Transverse colon (tissue), 4 donors: ENCODE measurements at regions not wholly inside any gene's neighbourhood (a gene's known extent, or its start where the extent isn't known, plus 50 kb on each side); places are given as distances from the start of the nearest gene placed in this dataset.

Experiments
- DNase-seq: peaks from one replicate; pipeline ENCODE4 v3.0.0-alpha.2; 2019
- H3K27ac ChIP-seq, 4 donors: fragments of 200-600 bp; sonication (generic); 2 replicates each; pipeline ENCODE4 v1.5.1; 2016 to 2018; ENCODE audit warnings: inconsistent platforms in 4 of 4
- H3K27me3 ChIP-seq: fragments of 200-600 bp; sonication (generic); 2 replicates; pipeline ENCODE4 v1.5.1; 2017; ENCODE audit warnings: inconsistent platforms
- H3K36me3 ChIP-seq, 4 donors: fragments of 200-600 bp; sonication (generic); 2 replicates each; pipeline ENCODE4 v1.5.1; 2017 to 2019; ENCODE audit warnings: inconsistent platforms in 4 of 4
- H3K4me1 ChIP-seq, 4 donors: fragments of 200-600 bp; sonication (generic); 2 replicates each; pipeline ENCODE4 v1.5.1; 2017 to 2020; ENCODE audit warnings: inconsistent platforms in 4 of 4
- H3K4me3 ChIP-seq, 4 donors: fragments of 200-600 bp; sonication (generic); 1 replicate in 1 of 4; 2 replicates in 3 of 4; pipeline versions ENCODE4 v1.5.1 to v1.6.1; 2017 to 2019; ENCODE audit warnings: inconsistent platforms in 4 of 4
- H3K9me3 ChIP-seq, 2 donors: fragments of 200-600 bp; sonication (generic); 2 replicates each; pipeline ENCODE4 v1.5.1; 2017 to 2019; ENCODE audit warnings: inconsistent platforms in 2 of 2
- CTCF ChIP-seq, 5 experiments: fragments of 200-600 bp in 3 of 5; fragments of 450-650 bp in 2 of 5; sonication (generic) in 3 of 5; IDR thresholded peaks; 1 replicate in 2 of 5; 2 replicates in 3 of 5; pipeline ENCODE4 v1.5.1; 2016 to 2017; ENCODE audit warnings: antibody characterized with exemption in 5 of 5, inconsistent platforms in 3 of 5, mild to moderate bottlenecking in 2 of 5, moderate library complexity in 1 of 5
- EP300 ChIP-seq: sonication (generic); formaldehyde crosslinking; IDR thresholded peaks from one replicate; pipeline ENCODE4 v1.6.1; 2017; ENCODE audit warnings: antibody characterized with exemption, low read depth
- POLR2A ChIP-seq: fragments of 450-650 bp; IDR thresholded peaks from one replicate; pipeline ENCODE4 v1.6.1; 2016; ENCODE audit warnings: antibody characterized with exemption, mild to moderate bottlenecking, moderate library complexity
- POLR2AphosphoS5 ChIP-seq, 3 donors: sonication (generic); formaldehyde crosslinking; IDR thresholded peaks; one replicate each; pipeline ENCODE4 v1.6.1; 2016; ENCODE audit warnings: antibody characterized with exemption in 3 of 3
- WGBS, 2 donors: methylation state at CpG; one replicate each; pipeline ENCODE4 v1.1.5; 2018; ENCODE audit warnings: low coverage in 1 of 2; 5-methylcytosine and 5-hydroxymethylcytosine counted together
- in situ Hi-C, 4 donors: fragments of 200-750 bp; cut with MboI; loops; one replicate each; pipeline versions ENCODE4 v1.15.0 to v1.15.1; 2017; ENCODE audit warnings: low sequenced_read_pairs in 3 of 4, low pct_ligation_motif_present in 1 of 4, low pct_unique_long_range_greater_than_20kb in 1 of 4
- intact Hi-C: fragments of 100-400 bp; cut with DNase I; formaldehyde crosslinking; loops from one replicate; pipeline ENCODE4 v1.15.1; 2023; ENCODE audit warnings: low total_unique reads

DNA sequence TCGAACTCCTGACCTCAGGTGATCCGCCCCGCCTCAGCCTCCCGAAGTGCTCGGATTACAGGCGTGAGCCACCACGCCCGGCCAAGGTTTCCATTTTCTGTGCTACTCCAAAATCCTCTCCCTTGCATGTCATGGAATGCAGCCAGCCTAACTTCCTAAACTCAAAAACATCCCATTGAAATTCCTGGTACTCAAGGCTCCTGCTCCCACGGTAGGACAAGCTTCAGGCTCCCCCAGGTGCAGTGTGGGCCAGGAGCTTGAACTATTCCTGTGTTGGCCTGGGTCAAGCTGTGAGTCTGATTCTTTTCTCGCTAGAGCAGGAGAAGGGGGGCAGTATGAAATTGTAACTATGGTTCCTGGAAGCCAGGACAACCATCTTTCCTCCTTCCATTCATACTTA is 97.1 kb downstream of the RPL27A start:
- intact Hi-C loops, result no loop called here
- Histone ChIP-seq H3K27me3 (no peaks in the 10 kb centered on the region), H3K27ac (peak overlapping the region; percentile 47 to 83 (median 80)), H3K36me3 (no peaks in the 10 kb centered on the region), H3K4me3 (no peak overlapping the region), H3K9me3 (no peaks in the 10 kb centered on the region), H3K4me1 (peaks cover 12 to 53% (median 40%) of the 10 kb centered on the region in 4 donors)
- WGBS, 2 donors, result 73 to 100% methylated on average over 1 to 10 of the region's 10 CpGs
- in situ Hi-C loops, result no loop called here
- TF ChIP-seq EP300 (no peak), CTCF (IDR thresholded peaks at IDR 0.05) (no peak), POLR2A (no peak), POLR2AphosphoS5 (IDR thresholded peaks at IDR 0.05) (no peak)
- DNase-seq, result no peak

GRCh38 chr11:8784954-8785353 is 102.4 kb downstream of the RPL27A start:
- peak overlapping the region; percentile 49 to 81 (median 72) for H3K27ac ChIP-seq
- no peak for TF ChIP-seq EP300
- TF ChIP-seq POLR2A, result no peak
- TF ChIP-seq CTCF (IDR thresholded peaks at IDR 0.05), result no peak
- TF ChIP-seq POLR2AphosphoS5 (IDR thresholded peaks at IDR 0.05), result no peak
- intact Hi-C loops, result no loop called here
- H3K9me3 ChIP-seq, result no peaks in the 10 kb centered on the region
- no peak for DNase-seq
- H3K27me3 ChIP-seq, result no peaks in the 10 kb centered on the region
- 63 to 69% methylated on average over 3 to 6 of the region's 6 CpGs for WGBS, 2 donors
- H3K4me1 ChIP-seq, result peaks cover 19 to 63% (median 33%) of the 10 kb centered on the region in 4 donors
- H3K4me3 ChIP-seq, result no peak overlapping the region
- no peaks in the 10 kb centered on the region for H3K36me3 ChIP-seq
- in situ Hi-C loops, result no loop called here

GRCh38 chr11:8785457-8785856 is 102.9 kb downstream of the RPL27A start:
- no peak for DNase-seq
- no peaks in the 10 kb centered on the region for H3K36me3 ChIP-seq
- peak overlapping the region; percentile 49 to 81 (median 72) for H3K27ac ChIP-seq
- TF ChIP-seq EP300, result no peak
- no peak for TF ChIP-seq POLR2AphosphoS5 (IDR thresholded peaks at IDR 0.05)
- TF ChIP-seq CTCF (IDR thresholded peaks at IDR 0.05), result no peak
- TF ChIP-seq POLR2A, result no peak
- WGBS, 2 donors, result 86 to 90% methylated on average over 2 to 3 of the region's 3 CpGs
- intact Hi-C loops (no loop called here), in situ Hi-C loops (no loop called here)
- no peaks in the 10 kb centered on the region for H3K9me3 ChIP-seq
- H3K27me3 ChIP-seq, result no peaks in the 10 kb centered on the region
- H3K4me1 ChIP-seq, result peaks cover 19 to 63% (median 37%) of the 10 kb centered on the region in 4 donors
- H3K4me3 ChIP-seq, result no peak overlapping the region

- no peak for DNase-seq
- 67 to 82% methylated on average over 1 to 2 of the region's 2 CpGs for WGBS, 2 donors
- in situ Hi-C loops (no loop called here), intact Hi-C loops (no loop called here)
- H3K36me3 ChIP-seq, result no peaks in the 10 kb centered on the region
- H3K27me3 ChIP-seq, result no peaks in the 10 kb centered on the region
- H3K4me1 ChIP-seq, result peaks cover 22 to 63% (median 43%) of the 10 kb centered on the region in 4 donors
- TF ChIP-seq POLR2AphosphoS5 (IDR thresholded peaks at IDR 0.05) (no peak), EP300 (no peak), CTCF (IDR thresholded peaks at IDR 0.05) (no peak), POLR2A (no peak)
- H3K4me3 ChIP-seq, result no peak overlapping the region
- H3K27ac ChIP-seq, result peak overlapping the region; percentile 72 to 81 (median 74)
- no peaks in the 10 kb centered on the region for H3K9me3 ChIP-seq
These were observed 103.4 kb downstream of the RPL27A start for GRCh38 chr11:8785998-8786397.
